Right lobe of liver (tissue), 6 donors: ENCODE measurements at regions not wholly inside any gene's neighbourhood (a gene's known extent, or its start where the extent isn't known, plus 50 kb on each side); places are given as distances from the start of the nearest gene placed in this dataset.
"Not testable (repeated sequence)": the region's sequence is repeated elsewhere in the genome, so short reads cannot be mapped to it uniquely, and the experiment has no call there.

Experiments
- ATAC-seq, 4 donors: fragments of 200-7000 bp; cut with Tn5 transposase; one replicate each; pipeline ENCODE4 v1.9.1; 2020; ENCODE audit warnings: mild to moderate bottlenecking in 4 of 4, moderate library complexity in 4 of 4
- DNase-seq, 3 donors: peaks; one replicate each; pipeline ENCODE4 v3.0.0-alpha.2; 2020
- H3K27ac ChIP-seq, 3 donors: fragments of 200-600 bp; one replicate each; pipeline ENCODE4 v1.8.0; 2022
- H3K27me3 ChIP-seq, 2 donors: fragments of 200-600 bp; one replicate each; pipeline ENCODE4 v1.8.0; 2022
- H3K36me3 ChIP-seq, 4 donors: fragments of 200-600 bp; sonication (generic) in 1 of 4; one replicate each; pipeline versions ENCODE4 v1.5.1 to v1.8.0; 2017 to 2022; ENCODE audit warnings: control low read depth in 1 of 4
- H3K4me1 ChIP-seq, 4 donors: fragments of 200-600 bp; sonication (generic) in 1 of 4; one replicate each; pipeline versions ENCODE4 v1.5.1 to v1.8.0; 2017 to 2022; ENCODE audit warnings: control low read depth in 1 of 4
- H3K4me3 ChIP-seq, 3 donors: fragments of 200-600 bp; one replicate each; pipeline ENCODE4 v1.8.0; 2022
- H3K9me3 ChIP-seq, 4 donors: fragments of 200-600 bp; sonication (generic) in 1 of 4; one replicate each; pipeline versions ENCODE4 v1.5.1 to v1.8.0; 2017 to 2022; ENCODE audit warnings: control low read depth in 1 of 4
- POLR2A ChIP-seq: fragments of 450-650 bp; IDR thresholded peaks from one replicate; pipeline ENCODE4 v1.6.1; 2017; ENCODE audit warnings: antibody characterized with exemption, mild to moderate bottlenecking
- whole genome bisulfite sequencing: methylation state at CpG from one replicate; pipeline ENCODE4 v1.1.6; 2018; ENCODE audit warnings: low coverage, low lambda C conversion rate; ENCODE audit not compliant: insufficient coverage; ENCODE audit errors: missing lambda C conversion rate; 5-methylcytosine and 5-hydroxymethylcytosine counted together
- intact Hi-C, 2 donors: fragments of 100-400 bp; cut with DNase I; formaldehyde crosslinking; loops; one replicate each; pipeline versions ENCODE4 v1.11.2 to v1.14.1; 2022
- TF ChIP-seq, protein P1 (sequence below), 4 donors: fragments of 200-600 bp in 3 of 4; fragments of 450-650 bp in 1 of 4; IDR thresholded peaks; one replicate each; pipeline versions ENCODE4 v1.5.1 to v1.8.0; 2016 to 2022; ENCODE audit warnings: antibody characterized with exemption in 4 of 4, mild to moderate bottlenecking in 2 of 4
- donor health status: DM: no; HTN: yes; CAD: no.
- donor health status: DM: no; HTN: no; CAD: no.
- donor health status: DM: no; HTN: no; CAD: no.
- donor health status: DM: no; HTN: yes; CAD: no.
- donor health status: DM: no; HTN: yes; CAD: no.

GRCh38 chr16:86953631-86954391, 363.4 kb downstream of the C16orf95 start:
- TF ChIP-seq POLR2A = no peak
- TF ChIP-seq, protein P1, sequence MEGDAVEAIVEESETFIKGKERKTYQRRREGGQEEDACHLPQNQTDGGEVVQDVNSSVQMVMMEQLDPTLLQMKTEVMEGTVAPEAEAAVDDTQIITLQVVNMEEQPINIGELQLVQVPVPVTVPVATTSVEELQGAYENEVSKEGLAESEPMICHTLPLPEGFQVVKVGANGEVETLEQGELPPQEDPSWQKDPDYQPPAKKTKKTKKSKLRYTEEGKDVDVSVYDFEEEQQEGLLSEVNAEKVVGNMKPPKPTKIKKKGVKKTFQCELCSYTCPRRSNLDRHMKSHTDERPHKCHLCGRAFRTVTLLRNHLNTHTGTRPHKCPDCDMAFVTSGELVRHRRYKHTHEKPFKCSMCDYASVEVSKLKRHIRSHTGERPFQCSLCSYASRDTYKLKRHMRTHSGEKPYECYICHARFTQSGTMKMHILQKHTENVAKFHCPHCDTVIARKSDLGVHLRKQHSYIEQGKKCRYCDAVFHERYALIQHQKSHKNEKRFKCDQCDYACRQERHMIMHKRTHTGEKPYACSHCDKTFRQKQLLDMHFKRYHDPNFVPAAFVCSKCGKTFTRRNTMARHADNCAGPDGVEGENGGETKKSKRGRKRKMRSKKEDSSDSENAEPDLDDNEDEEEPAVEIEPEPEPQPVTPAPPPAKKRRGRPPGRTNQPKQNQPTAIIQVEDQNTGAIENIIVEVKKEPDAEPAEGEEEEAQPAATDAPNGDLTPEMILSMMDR (IDR thresholded peaks at IDR 0.05) = no peak
- H3K27ac ChIP-seq = no peak overlapping the region
- DNase-seq = no peak
- H3K9me3 ChIP-seq = no peaks in the 10 kb centered on the region
- WGBS = 34% methylated on average over 8 of the region's 29 CpGs
- ATAC-seq = peak in 2 of 4 donors; percentile 20 to 42
- H3K27me3 ChIP-seq = no peaks in the 10 kb centered on the region
- H3K4me1 ChIP-seq = no peaks in the 10 kb centered on the region
- intact Hi-C loops = no loop called here
- H3K4me3 ChIP-seq = no peak overlapping the region
- no peaks in the 10 kb centered on the region for H3K36me3 ChIP-seq

DNA sequence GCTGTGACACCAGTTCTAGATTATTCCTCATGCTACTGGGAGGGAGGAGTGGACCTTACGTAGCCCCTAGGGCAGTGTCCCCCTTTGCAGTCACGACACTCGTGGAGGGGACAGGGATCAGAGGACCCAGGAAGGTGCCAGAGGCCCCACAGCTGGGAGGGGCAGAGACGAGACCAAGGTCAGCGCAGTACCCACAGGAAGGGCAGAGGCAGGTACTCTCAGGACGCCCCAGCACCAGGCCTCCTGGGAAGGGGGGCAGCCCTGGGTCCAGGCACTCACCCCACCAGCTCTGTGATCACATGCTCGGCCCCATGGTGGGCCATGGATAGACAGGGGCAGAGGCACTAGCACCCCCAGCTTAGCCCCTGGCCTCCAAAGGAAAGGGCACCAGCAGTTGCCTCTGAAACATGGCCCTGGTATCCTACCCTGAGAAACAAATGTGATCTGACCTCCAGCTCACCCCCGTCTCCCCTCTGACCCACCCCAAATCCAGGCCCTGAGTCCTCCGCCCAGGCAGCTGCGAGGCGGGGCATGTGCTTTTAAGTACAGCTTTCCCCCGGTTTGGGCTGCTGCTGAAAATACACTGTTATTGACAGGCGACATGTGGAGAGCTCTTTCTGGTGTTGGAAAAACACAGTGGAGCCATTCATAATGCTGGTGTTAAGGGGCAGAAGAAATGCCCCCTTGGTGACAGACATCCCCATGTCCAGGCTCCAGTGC, 361.9 kb downstream of the C16orf95 start:
- ATAC-seq (no peak), DNase-seq (no peak)
- no peaks in the 10 kb centered on the region for H3K27me3 ChIP-seq
- no peaks in the 10 kb centered on the region for H3K4me1 ChIP-seq
- H3K4me3 ChIP-seq = no peak overlapping the region
- intact Hi-C loops = no loop called here
- H3K36me3 ChIP-seq = no peaks in the 10 kb centered on the region
- TF ChIP-seq POLR2A = no peak
- TF ChIP-seq, protein P1 (IDR thresholded peaks at IDR 0.05) = no peak
- no peak overlapping the region for H3K27ac ChIP-seq
- H3K9me3 ChIP-seq = no peaks in the 10 kb centered on the region
- WGBS = 62% methylated on average over 6 of the region's 13 CpGs

GRCh38 chr16:86956437-86956836, 360.8 kb downstream of the C16orf95 start:
- Histone ChIP-seq H3K27me3 (no peaks in the 10 kb centered on the region), H3K36me3 (no peaks in the 10 kb centered on the region), H3K4me1 (no peaks in the 10 kb centered on the region), H3K27ac (no peak overlapping the region), H3K9me3 (no peaks in the 10 kb centered on the region), H3K4me3 (no peak overlapping the region)
- DNase-seq (no peak), ATAC-seq (no peak)
- intact Hi-C loops = no loop called here
- TF ChIP-seq, protein P1 (IDR thresholded peaks at IDR 0.05) = no peak
- TF ChIP-seq POLR2A = no peak
- WGBS = 49% methylated on average over 5 of the region's 15 CpGs

- H3K36me3 ChIP-seq, H3K9me3 ChIP-seq, H3K4me3 ChIP-seq, H3K27me3 ChIP-seq, DNase-seq, H3K27ac ChIP-seq, ATAC-seq, intact Hi-C loops, H3K4me1 ChIP-seq: not testable (repeated sequence)
- WGBS = 67% methylated on average over 3 of the region's 12 CpGs
Observed at GRCh38 chr16:86957662-86958198, 359.5 kb downstream of the C16orf95 start.

DNA sequence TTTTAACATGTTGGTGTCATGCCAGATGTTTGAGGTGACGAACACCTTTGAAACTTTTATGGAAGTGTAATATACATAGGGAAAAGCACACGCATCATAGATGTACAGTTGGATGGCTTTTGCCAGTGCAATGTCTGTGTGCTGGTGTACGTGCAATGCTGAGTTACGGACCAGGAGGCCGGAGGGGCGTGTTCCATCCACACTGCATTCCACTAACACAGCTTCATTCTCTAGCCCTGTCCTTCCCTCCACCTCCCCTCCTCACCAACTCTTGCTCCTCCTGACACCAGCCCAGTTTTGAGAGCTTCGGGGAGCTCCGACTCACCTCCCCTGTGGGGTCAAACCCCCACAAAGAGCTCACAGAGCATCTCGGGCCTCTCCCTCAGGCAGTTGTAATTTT, 358.8 kb downstream of the C16orf95 start:
- intact Hi-C loops = no loop called here
- Histone ChIP-seq H3K4me1 (no peaks in the 10 kb centered on the region), H3K27me3 (no peaks in the 10 kb centered on the region), H3K4me3 (no peak overlapping the region), H3K27ac (no peak overlapping the region), H3K9me3 (no peaks in the 10 kb centered on the region), H3K36me3 (no peaks in the 10 kb centered on the region)
- TF ChIP-seq POLR2A = no peak
- TF ChIP-seq, protein P1 (IDR thresholded peaks at IDR 0.05) = no peak
- no peak for DNase-seq
- 77% methylated on average over 9 of the region's 9 CpGs for WGBS
- no peak for ATAC-seq
